ENCODE measurements at regions not wholly inside any gene's neighbourhood (a gene's known extent, or its start where the extent isn't known, plus 50 kb on each side); places are given as distances from the start of the nearest gene placed in this dataset.

GRCh38 chr13:30052120-30052519 lies 201.7 kb upstream of the UBL3 start:
- no peak for TF ChIP-seq EZH2 (IDR thresholded peaks at IDR 0.05; ENCODE audit: insufficient read depth, poor library complexity, severe bottlenecking)
- no peak for TF ChIP-seq EZH2phosphoT487 (IDR thresholded peaks at IDR 0.05; ENCODE audit: insufficient read depth, low read depth)
